ENCODE measurements at regions not wholly inside any gene's neighbourhood (a gene's known extent, or its start where the extent isn't known, plus 50 kb on each side); places are given as distances from the start of the nearest gene placed in this dataset.
A peak's percentile ranks its signal among the peaks of the same experiment; 100 is the strongest.

- DNase-seq (ENCODE audit: low read depth in 2 of 2): peak; percentile 85 to 87
Observed at GRCh38 chr10:3723766-3724165, 61.2 kb downstream of the KLF6 start.

- peak; percentile 52 for DNase-seq (ENCODE audit: low read depth in 2 of 2)
Observed at GRCh38 chr10:3720228-3721019, 64.6 kb downstream of the KLF6 start.

GRCh38 chr10:3719024-3719843, 65.8 kb downstream of the KLF6 start:
- DNase-seq (ENCODE audit: low read depth in 2 of 2): no peak

- no peak for DNase-seq (ENCODE audit: low read depth in 2 of 2)
Observed at GRCh38 chr10:3716093-3716492, 68.9 kb downstream of the KLF6 start.

GRCh38 chr10:3714967-3715366, 70.0 kb downstream of the KLF6 start:
- no peak for DNase-seq (ENCODE audit: low read depth in 2 of 2)

GRCh38 chr10:3714531-3714930, 70.5 kb downstream of the KLF6 start:
- DNase-seq (ENCODE audit: low read depth in 2 of 2): no peak

GRCh38 chr10:3712707-3713106, 72.3 kb downstream of the KLF6 start:
- no peak for DNase-seq (ENCODE audit: low read depth in 2 of 2)

- no peak for DNase-seq (ENCODE audit: low read depth in 2 of 2)
Observed at GRCh38 chr10:3711918-3712317, 73.1 kb downstream of the KLF6 start.

GRCh38 chr10:3710764-3711163, 74.2 kb downstream of the KLF6 start:
- DNase-seq (ENCODE audit: low read depth in 2 of 2): no peak

GRCh38 chr10:3709456-3710060, 75.5 kb downstream of the KLF6 start:
- no peak for DNase-seq (ENCODE audit: low read depth in 2 of 2)

GRCh38 chr10:3708852-3709251, 76.2 kb downstream of the KLF6 start:
- no peak for DNase-seq (ENCODE audit: low read depth in 2 of 2)

GRCh38 chr10:3704565-3705325, 80.3 kb downstream of the KLF6 start:
- DNase-seq (ENCODE audit: low read depth in 2 of 2): no peak

- no peak for DNase-seq (ENCODE audit: low read depth in 2 of 2)
Observed at GRCh38 chr10:3702569-3702968, 82.4 kb downstream of the KLF6 start.

GRCh38 chr10:3702056-3702546, 82.9 kb downstream of the KLF6 start:
- DNase-seq (ENCODE audit: low read depth in 2 of 2): no peak

GRCh38 chr10:3701491-3701890, 83.5 kb downstream of the KLF6 start:
- DNase-seq (ENCODE audit: low read depth in 2 of 2): no peak

GRCh38 chr10:3700531-3701076, 84.4 kb downstream of the KLF6 start:
- peak; percentile 29 to 44 for DNase-seq (ENCODE audit: low read depth in 2 of 2)

- no peak for DNase-seq (ENCODE audit: low read depth in 2 of 2)
Observed at GRCh38 chr10:3699916-3700315, 85.1 kb downstream of the KLF6 start.

- no peak for DNase-seq (ENCODE audit: low read depth in 2 of 2)
Observed at GRCh38 chr10:3698312-3698711, 86.7 kb downstream of the KLF6 start.

- no peak for DNase-seq (ENCODE audit: low read depth in 2 of 2)
Observed at GRCh38 chr10:3693698-3694080, 91.3 kb downstream of the KLF6 start.

- DNase-seq (ENCODE audit: low read depth in 2 of 2): no peak
Observed at GRCh38 chr10:3693022-3693697, 91.8 kb downstream of the KLF6 start.
